Upper lobe of left lung (tissue), 6 donors: ENCODE measurements at regions not wholly inside any gene's neighbourhood (a gene's known extent, or its start where the extent isn't known, plus 50 kb on each side); places are given as distances from the start of the nearest gene placed in this dataset.
"Not testable (repeated sequence)": the region's sequence is repeated elsewhere in the genome, so short reads cannot be mapped to it uniquely, and the experiment has no call there.

Source experiments
- ATAC-seq, 2 donors: fragments of 200-7000 bp; cut with Tn5 transposase; one replicate each; pipeline ENCODE4 v1.9.1; 2022; ENCODE audit warnings: mild to moderate bottlenecking in 2 of 2, moderate library complexity in 2 of 2; ENCODE audit not compliant: low FRiP score in 2 of 2
- DNase-seq, 2 donors: peaks; one replicate each; pipeline ENCODE4 v3.0.0-alpha.2; 2019 to 2020
- H3K27ac ChIP-seq, 4 donors: fragments of 200-600 bp; sonication (generic); one replicate each; pipeline ENCODE4 v1.5.1; 2016 to 2019
- H3K27me3 ChIP-seq, 4 donors: fragments of 200-600 bp; sonication (generic); one replicate each; pipeline ENCODE4 v1.5.1; 2017 to 2019
- H3K36me3 ChIP-seq, 4 donors: fragments of 200-600 bp; sonication (generic); one replicate each; pipeline ENCODE4 v1.5.1; 2016 to 2019
- H3K4me1 ChIP-seq, 4 donors: fragments of 200-600 bp; sonication (generic); one replicate each; pipeline ENCODE4 v1.5.1; 2018 to 2019
- H3K4me3 ChIP-seq, 4 donors: fragments of 200-600 bp; sonication (generic); one replicate each; pipeline ENCODE4 v1.5.1; 2017 to 2019; ENCODE audit warnings: mild to moderate bottlenecking in 2 of 4, moderate library complexity in 1 of 4
- H3K9me3 ChIP-seq, 4 donors: fragments of 200-600 bp; sonication (generic); one replicate each; pipeline ENCODE4 v1.5.1; 2018 to 2019
- CTCF ChIP-seq, 6 experiments: fragments of 450-650 bp in 4 of 6; fragments of 200-600 bp in 2 of 6; sonication (generic) in 2 of 6; IDR thresholded peaks; one replicate each; pipeline ENCODE4 v1.5.1; 2016 to 2019; ENCODE audit warnings: antibody characterized with exemption in 6 of 6
- EP300 ChIP-seq, 4 donors: sonication (generic); formaldehyde crosslinking; IDR thresholded peaks; one replicate each; pipeline ENCODE4 v1.5.1; 2017; ENCODE audit warnings: antibody characterized with exemption in 4 of 4, control low read depth in 2 of 4
- POLR2A ChIP-seq, 4 donors: fragments of 450-650 bp; IDR thresholded peaks; one replicate each; pipeline ENCODE4 v1.5.1; 2016 to 2017; ENCODE audit warnings: antibody characterized with exemption in 4 of 4, mild to moderate bottlenecking in 2 of 4
- POLR2AphosphoS5 ChIP-seq, 2 donors: sonication (generic); formaldehyde crosslinking; IDR thresholded peaks; one replicate each; pipeline ENCODE4 v1.5.1; 2017; ENCODE audit warnings: antibody characterized with exemption in 2 of 2
- WGBS, 2 donors: methylation state at CpG; one replicate each; pipeline ENCODE4 v1.1.5; 2017 to 2018; 5-methylcytosine and 5-hydroxymethylcytosine counted together
- donor health status: DM: no; HTN: no; CAD: no; lungs with moderate emphysema.
- donor health status: DM: no; HTN: yes; CAD: no; lungs with severe emphysema.

DNA sequence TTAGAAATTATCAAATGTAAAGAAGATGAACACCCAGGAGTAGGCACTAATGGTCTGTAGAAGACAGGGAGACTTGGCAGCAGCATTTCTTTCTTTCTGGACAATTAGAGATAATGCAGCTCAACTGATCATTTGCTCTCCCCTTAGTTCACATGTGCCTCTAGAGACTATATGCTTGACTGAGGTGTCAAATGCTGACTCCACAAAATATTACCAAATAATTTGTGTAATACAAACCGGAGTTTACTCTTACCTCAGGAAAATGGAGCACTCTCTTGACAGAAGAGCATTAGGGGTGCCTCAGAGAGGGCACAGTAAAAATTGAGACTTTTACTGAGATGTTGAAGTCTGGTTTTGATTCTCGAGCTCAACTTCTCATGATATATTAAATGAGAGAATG, 131.8 kb downstream of the ATP6V1G3 start:
- TF ChIP-seq EP300 (IDR thresholded peaks at IDR 0.05) (no peak), CTCF (IDR thresholded peaks at IDR 0.05) (no peak), POLR2AphosphoS5 (IDR thresholded peaks at IDR 0.05) (no peak), POLR2A (IDR thresholded peaks at IDR 0.05) (no peak)
- Histone ChIP-seq H3K4me3 (no peak overlapping the region), H3K9me3 (no peaks in the 10 kb centered on the region), H3K36me3 (no peaks in the 10 kb centered on the region), H3K27me3 (no peaks in the 10 kb centered on the region), H3K27ac (no peak overlapping the region), H3K4me1 (no peaks in the 10 kb centered on the region)
- WGBS, 2 donors = 79 to 88% methylated on average over 2 of the region's 2 CpGs
- DNase-seq = no peak
- ATAC-seq = no peak

DNA sequence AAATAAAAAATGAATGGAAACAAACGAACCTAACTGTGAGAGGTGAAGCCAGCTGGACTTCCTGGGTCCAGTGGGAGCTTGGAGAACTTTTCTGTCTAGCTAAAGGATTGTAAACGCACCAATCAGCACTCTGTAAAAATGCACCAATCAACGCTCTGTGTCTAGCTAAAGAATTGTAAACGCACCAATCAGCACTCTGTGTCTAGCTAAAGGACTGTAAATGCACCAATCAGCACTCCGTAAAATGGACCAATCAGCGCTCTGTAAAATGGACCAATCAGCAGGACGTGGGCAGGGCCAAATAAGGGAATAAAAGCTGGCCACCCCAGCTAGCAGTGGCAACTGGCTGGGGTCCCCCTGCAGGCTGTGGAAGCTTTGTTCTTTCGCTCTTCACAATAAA, 135.8 kb downstream of the ATP6V1G3 start:
- H3K4me3 ChIP-seq, DNase-seq, ATAC-seq, H3K9me3 ChIP-seq, H3K4me1 ChIP-seq, H3K27ac ChIP-seq, H3K27me3 ChIP-seq, H3K36me3 ChIP-seq: not testable (repeated sequence)
- 93 to 94% methylated on average over 8 of the region's 8 CpGs for WGBS, 2 donors

DNA sequence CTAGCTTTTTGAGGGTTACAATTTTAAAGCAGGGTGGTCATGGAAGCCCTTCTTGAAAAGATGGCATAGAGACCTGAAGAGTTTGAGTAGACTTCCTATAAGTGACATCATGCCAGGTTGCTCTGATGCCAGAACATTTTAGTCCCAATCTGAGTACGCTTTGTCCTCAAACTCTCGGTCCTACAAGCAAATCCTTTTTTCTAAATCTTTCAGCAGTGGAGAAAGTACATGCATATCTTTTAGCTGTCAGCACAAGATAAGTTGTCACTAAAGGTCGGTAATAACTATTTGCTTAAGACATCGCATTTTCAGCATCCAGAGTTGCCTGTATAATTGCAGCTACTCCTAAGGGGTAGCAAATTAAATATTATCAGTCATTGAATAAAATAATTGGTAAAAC, 140.4 kb downstream of the ATP6V1G3 start:
- ATAC-seq = no peak
- Histone ChIP-seq H3K4me1 (no peaks in the 10 kb centered on the region), H3K27ac (no peak overlapping the region), H3K27me3 (no peaks in the 10 kb centered on the region), H3K36me3 (no peaks in the 10 kb centered on the region), H3K9me3 (no peaks in the 10 kb centered on the region), H3K4me3 (no peak overlapping the region)
- no peak for DNase-seq
- 85 to 86% methylated on average over 4 of the region's 4 CpGs for WGBS, 2 donors
- no peak for TF ChIP-seq CTCF (IDR thresholded peaks at IDR 0.05)
- no peak for TF ChIP-seq POLR2A (IDR thresholded peaks at IDR 0.05)
- no peak for TF ChIP-seq EP300 (IDR thresholded peaks at IDR 0.05)
- no peak for TF ChIP-seq POLR2AphosphoS5 (IDR thresholded peaks at IDR 0.05)

- no peak for ATAC-seq
- no peak overlapping the region for H3K27ac ChIP-seq
- no peak overlapping the region for H3K4me3 ChIP-seq
- no peaks in the 10 kb centered on the region for H3K36me3 ChIP-seq
- WGBS, 2 donors = 60 to 83% methylated on average over 1 of the region's 1 CpG
- no peaks in the 10 kb centered on the region for H3K27me3 ChIP-seq
- no peak for DNase-seq
- H3K9me3 ChIP-seq = no peaks in the 10 kb centered on the region
- no peaks in the 10 kb centered on the region for H3K4me1 ChIP-seq
- no peak for TF ChIP-seq POLR2AphosphoS5 (IDR thresholded peaks at IDR 0.05)
- TF ChIP-seq CTCF (IDR thresholded peaks at IDR 0.05) = no peak
- TF ChIP-seq EP300 (IDR thresholded peaks at IDR 0.05) = no peak
- no peak for TF ChIP-seq POLR2A (IDR thresholded peaks at IDR 0.05)
These were observed 141.0 kb downstream of the ATP6V1G3 start for GRCh38 chr1:198399452-198399851.

GRCh38 chr1:198397208-198397808, 143.2 kb downstream of the ATP6V1G3 start:
- Histone ChIP-seq H3K27ac (no peak overlapping the region), H3K4me3 (no peak overlapping the region), H3K27me3 (no peaks in the 10 kb centered on the region), H3K9me3 (no peaks in the 10 kb centered on the region), H3K36me3 (no peaks in the 10 kb centered on the region), H3K4me1 (no peaks in the 10 kb centered on the region)
- no peak for TF ChIP-seq POLR2AphosphoS5 (IDR thresholded peaks at IDR 0.05)
- no peak for TF ChIP-seq EP300 (IDR thresholded peaks at IDR 0.05)
- TF ChIP-seq POLR2A (IDR thresholded peaks at IDR 0.05) = no peak
- TF ChIP-seq CTCF (IDR thresholded peaks at IDR 0.05) = no peak
- ATAC-seq (no peak), DNase-seq (no peak)
- 79 to 85% methylated on average over 2 of the region's 2 CpGs for WGBS, 2 donors
